PFSK-1 (cell line): ENCODE measurements at regions not wholly inside any gene's neighbourhood (a gene's known extent, or its start where the extent isn't known, plus 50 kb on each side); places are given as distances from the start of the nearest gene placed in this dataset.

Experiments
- FOXP2 ChIP-seq: optimal IDR thresholded peaks from 2 replicates; pipeline ENCODE3; 2011; ENCODE audit warnings: borderline replicate concordance, control low read depth, inconsistent platforms; ENCODE audit not compliant: insufficient read depth; ENCODE audit errors: extremely low read length, extremely low read depth
- POLR2AphosphoS5 ChIP-seq: IDR thresholded peaks from 2 replicates; pipeline ENCODE4 v1.6.1; 2012; ENCODE audit warnings: low read depth, mild to moderate bottlenecking, control low read depth, low read length, moderate library complexity
- SIN3A ChIP-seq: IDR thresholded peaks from 2 replicates; pipeline ENCODE4 v1.6.1; 2012; ENCODE audit warnings: mild to moderate bottlenecking, low read length, moderate library complexity, borderline replicate concordance; ENCODE audit not compliant: insufficient read depth
- TAF1 ChIP-seq: IDR thresholded peaks from 2 replicates; pipeline ENCODE4 v1.6.1; 2012; ENCODE audit warnings: low read length, control low read depth, borderline replicate concordance; ENCODE audit not compliant: insufficient read depth
- TF ChIP-seq, protein P1 (sequence below), 2 experiments: IDR thresholded peaks; 2 replicates each; pipeline versions ENCODE4 v1.6.1 to v1.8.0; 2011 to 2012; ENCODE audit warnings: low read depth in 2 of 2, low read length in 2 of 2, control low read depth in 1 of 2, inconsistent platforms in 1 of 2, mild to moderate bottlenecking in 1 of 2, moderate library complexity in 1 of 2; ENCODE audit not compliant: insufficient read depth in 1 of 2

DNA sequence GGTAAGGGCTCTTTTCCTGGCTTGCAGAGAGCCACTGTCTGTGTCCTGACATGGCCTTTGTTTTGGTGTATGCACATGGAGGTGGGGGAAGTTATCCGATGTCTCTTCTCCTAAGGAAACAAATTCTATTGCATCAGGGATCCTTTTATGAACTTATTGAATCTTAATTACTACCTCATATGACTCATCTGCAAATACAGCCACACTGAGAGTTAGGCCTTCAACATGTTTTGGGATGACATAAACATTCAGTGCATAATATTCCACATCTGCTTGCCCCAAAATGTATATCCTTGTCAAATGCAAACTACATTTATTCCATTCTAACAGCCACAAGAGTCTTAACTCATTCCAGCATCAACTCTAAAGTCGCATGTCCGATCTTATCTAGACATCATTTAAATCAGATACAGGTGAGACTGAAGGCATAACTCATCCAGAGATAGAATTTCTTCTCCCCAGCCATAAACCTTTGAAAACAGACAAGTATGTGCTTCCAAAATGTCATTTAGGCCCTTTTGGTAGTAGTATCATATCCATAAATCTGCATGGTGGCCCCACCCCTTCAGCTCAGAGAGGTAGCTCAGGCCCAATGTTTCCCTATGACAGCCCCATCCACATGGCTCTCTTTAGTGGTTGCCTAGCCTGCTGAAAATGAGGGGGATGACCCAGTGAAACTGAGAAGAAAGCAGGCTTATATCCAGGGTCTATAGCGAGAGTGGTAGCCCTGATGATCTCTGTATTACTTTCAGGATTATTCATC lies 289.5 kb upstream of the ALCAM start:
- no peak for TF ChIP-seq FOXP2
- TF ChIP-seq, protein P1, sequence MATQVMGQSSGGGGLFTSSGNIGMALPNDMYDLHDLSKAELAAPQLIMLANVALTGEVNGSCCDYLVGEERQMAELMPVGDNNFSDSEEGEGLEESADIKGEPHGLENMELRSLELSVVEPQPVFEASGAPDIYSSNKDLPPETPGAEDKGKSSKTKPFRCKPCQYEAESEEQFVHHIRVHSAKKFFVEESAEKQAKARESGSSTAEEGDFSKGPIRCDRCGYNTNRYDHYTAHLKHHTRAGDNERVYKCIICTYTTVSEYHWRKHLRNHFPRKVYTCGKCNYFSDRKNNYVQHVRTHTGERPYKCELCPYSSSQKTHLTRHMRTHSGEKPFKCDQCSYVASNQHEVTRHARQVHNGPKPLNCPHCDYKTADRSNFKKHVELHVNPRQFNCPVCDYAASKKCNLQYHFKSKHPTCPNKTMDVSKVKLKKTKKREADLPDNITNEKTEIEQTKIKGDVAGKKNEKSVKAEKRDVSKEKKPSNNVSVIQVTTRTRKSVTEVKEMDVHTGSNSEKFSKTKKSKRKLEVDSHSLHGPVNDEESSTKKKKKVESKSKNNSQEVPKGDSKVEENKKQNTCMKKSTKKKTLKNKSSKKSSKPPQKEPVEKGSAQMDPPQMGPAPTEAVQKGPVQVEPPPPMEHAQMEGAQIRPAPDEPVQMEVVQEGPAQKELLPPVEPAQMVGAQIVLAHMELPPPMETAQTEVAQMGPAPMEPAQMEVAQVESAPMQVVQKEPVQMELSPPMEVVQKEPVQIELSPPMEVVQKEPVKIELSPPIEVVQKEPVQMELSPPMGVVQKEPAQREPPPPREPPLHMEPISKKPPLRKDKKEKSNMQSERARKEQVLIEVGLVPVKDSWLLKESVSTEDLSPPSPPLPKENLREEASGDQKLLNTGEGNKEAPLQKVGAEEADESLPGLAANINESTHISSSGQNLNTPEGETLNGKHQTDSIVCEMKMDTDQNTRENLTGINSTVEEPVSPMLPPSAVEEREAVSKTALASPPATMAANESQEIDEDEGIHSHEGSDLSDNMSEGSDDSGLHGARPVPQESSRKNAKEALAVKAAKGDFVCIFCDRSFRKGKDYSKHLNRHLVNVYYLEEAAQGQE (IDR thresholded peaks at IDR 0.05; ENCODE audit: insufficient read depth in 1 of 2, low read depth in 2 of 2, low read length in 2 of 2): no peak
- TF ChIP-seq POLR2AphosphoS5: no peak
- TF ChIP-seq SIN3A: no peak
- no peak for TF ChIP-seq TAF1

- no peak for TF ChIP-seq FOXP2
- no peak for TF ChIP-seq TAF1
- TF ChIP-seq, protein P1 (IDR thresholded peaks at IDR 0.05; ENCODE audit: insufficient read depth in 1 of 2, low read depth in 2 of 2, low read length in 2 of 2): no peak
- no peak for TF ChIP-seq SIN3A
- no peak for TF ChIP-seq POLR2AphosphoS5
These were observed 282.8 kb upstream of the ALCAM start for GRCh38 chr3:105083945-105084344.

DNA sequence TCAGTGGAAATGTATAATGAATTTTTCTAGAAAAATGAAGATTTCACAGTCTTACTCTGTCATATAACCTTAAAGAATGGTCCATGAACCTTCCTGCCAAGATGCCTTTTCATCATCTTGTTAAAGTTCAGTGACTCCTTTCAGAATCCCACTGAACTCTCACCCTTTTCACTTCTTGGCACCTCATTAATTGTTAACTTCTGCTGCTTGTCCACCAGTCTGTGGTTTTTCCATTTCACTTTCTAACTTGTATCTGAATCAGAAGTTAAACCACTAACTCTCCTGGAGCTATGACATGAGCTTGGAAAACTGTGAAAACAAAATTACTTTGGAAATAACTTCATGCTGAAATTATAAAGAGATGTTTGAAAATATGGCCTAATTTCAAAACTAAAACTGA lies 281.2 kb upstream of the ALCAM start:
- no peak for TF ChIP-seq POLR2AphosphoS5
- no peak for TF ChIP-seq SIN3A
- no peak for TF ChIP-seq TAF1
- no peak for TF ChIP-seq FOXP2
- TF ChIP-seq, protein P1 (IDR thresholded peaks at IDR 0.05; ENCODE audit: insufficient read depth in 1 of 2, low read depth in 2 of 2, low read length in 2 of 2): no peak

- TF ChIP-seq, protein P1 (IDR thresholded peaks at IDR 0.05; ENCODE audit: insufficient read depth in 1 of 2, low read depth in 2 of 2, low read length in 2 of 2): no peak
- no peak for TF ChIP-seq FOXP2
- TF ChIP-seq SIN3A: no peak
- no peak for TF ChIP-seq TAF1
- TF ChIP-seq POLR2AphosphoS5: no peak
These were observed 273.1 kb upstream of the ALCAM start for GRCh38 chr3:105093371-105094252.
